Mammary epithelial cell (primary cell): ENCODE measurements at regions not wholly inside any gene's neighbourhood (a gene's known extent, or its start where the extent isn't known, plus 50 kb on each side); places are given as distances from the start of the nearest gene placed in this dataset.

ENCODE experiments used
- EZH2 ChIP-seq: IDR thresholded peaks from 2 replicates; pipeline ENCODE4 v1.6.1; 2012; ENCODE audit warnings: low read length, inconsistent platforms, borderline replicate concordance
- TF ChIP-seq, protein P1 (sequence below), 2 donors: IDR thresholded peaks in 1 of 2; conservative IDR thresholded peaks in 1 of 2; 2 replicates each; pipeline ENCODE4 v1.5.1; 2011 to 2012; ENCODE audit warnings: inconsistent platforms in 2 of 2, low read length in 2 of 2, mild to moderate bottlenecking in 2 of 2, control low read depth in 1 of 2, low read depth in 1 of 2; ENCODE audit not compliant: insufficient read depth in 1 of 2; ENCODE audit errors: extremely low read depth in 1 of 2

DNA sequence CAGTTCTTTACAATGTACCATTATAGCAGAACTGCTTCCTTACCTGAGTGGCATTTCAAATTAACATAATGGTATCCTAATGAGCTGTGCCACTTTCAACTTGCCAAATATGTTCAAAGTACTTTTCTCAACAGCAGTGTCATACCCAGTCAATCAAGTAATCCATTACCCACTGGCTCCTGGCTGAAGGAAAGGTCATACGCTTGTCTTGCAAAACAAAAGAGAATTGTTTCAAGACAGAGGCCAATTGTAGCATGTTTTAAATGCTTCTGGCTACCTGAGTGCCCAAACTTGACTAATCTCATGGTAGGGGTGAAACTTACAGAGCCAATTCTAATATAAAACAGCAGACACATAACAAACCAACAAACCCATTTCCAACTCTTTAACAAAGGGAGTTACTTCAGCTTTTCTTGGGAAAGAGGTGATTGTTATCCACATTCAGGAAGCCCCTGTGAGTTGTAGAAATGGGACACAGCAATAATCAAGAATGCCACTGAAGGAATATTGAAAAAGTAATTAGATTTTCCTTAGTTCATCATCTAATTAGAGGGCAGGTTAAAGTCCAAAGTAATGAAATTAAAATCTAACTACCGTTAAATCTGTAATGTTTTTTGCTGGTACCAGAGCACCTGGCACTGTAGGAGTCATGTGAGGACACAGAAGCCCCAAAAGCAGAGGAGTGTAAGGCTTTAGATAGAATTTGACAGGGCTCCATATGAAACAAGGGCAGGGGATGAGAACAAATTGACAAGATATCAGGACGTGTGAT, 241.9 kb downstream of the RWDD3 start:
- TF ChIP-seq, protein P1, sequence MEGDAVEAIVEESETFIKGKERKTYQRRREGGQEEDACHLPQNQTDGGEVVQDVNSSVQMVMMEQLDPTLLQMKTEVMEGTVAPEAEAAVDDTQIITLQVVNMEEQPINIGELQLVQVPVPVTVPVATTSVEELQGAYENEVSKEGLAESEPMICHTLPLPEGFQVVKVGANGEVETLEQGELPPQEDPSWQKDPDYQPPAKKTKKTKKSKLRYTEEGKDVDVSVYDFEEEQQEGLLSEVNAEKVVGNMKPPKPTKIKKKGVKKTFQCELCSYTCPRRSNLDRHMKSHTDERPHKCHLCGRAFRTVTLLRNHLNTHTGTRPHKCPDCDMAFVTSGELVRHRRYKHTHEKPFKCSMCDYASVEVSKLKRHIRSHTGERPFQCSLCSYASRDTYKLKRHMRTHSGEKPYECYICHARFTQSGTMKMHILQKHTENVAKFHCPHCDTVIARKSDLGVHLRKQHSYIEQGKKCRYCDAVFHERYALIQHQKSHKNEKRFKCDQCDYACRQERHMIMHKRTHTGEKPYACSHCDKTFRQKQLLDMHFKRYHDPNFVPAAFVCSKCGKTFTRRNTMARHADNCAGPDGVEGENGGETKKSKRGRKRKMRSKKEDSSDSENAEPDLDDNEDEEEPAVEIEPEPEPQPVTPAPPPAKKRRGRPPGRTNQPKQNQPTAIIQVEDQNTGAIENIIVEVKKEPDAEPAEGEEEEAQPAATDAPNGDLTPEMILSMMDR (conservative IDR thresholded peaks at IDR 0.05 in 1 of 2, IDR thresholded peaks at IDR 0.05 in 1 of 2; ENCODE audit: extremely low read depth in 1 of 2, insufficient read depth in 1 of 2, low read depth in 1 of 2, low read length in 2 of 2): no peak
- TF ChIP-seq EZH2: no peak
